RWPE1 (cell line): ENCODE measurements at regions not wholly inside any gene's neighbourhood (a gene's known extent, or its start where the extent isn't known, plus 50 kb on each side); places are given as distances from the start of the nearest gene placed in this dataset.
"Not testable (repeated sequence)": the region's sequence is repeated elsewhere in the genome, so short reads cannot be mapped to it uniquely, and the experiment has no call there.

ENCODE experiments used
- CTCF ChIA-PET: fragments of 350-600 bp; sonication (Branson Sonifier 250); formaldehyde crosslinking; extraction: SDS; loops from one replicate; lab custom pipeline; 2021; lab: Yijun Ruan, JAX
- POLR2A ChIA-PET: fragments of 400-600 bp; formaldehyde crosslinking; extraction: SDS; loops from one replicate; lab custom pipeline; 2020; ENCODE audit warnings: antibody characterized with exemption; ENCODE audit not compliant: low non-redundant PET; lab: Yijun Ruan, JAX
- DNase-seq: peaks from one replicate; pipeline ENCODE4 v3.0.0; 2012; ENCODE audit warnings: low spot score
- H3K27ac ChIP-seq: fragments of 450-650 bp; 2 replicates; pipeline ENCODE4 v1.5.1; 2017
- CTCF ChIP-seq: fragments of 450-650 bp; conservative IDR thresholded peaks from 2 replicates; pipeline ENCODE4 v1.5.1; 2017; ENCODE audit warnings: low read depth, mild to moderate bottlenecking

DNA sequence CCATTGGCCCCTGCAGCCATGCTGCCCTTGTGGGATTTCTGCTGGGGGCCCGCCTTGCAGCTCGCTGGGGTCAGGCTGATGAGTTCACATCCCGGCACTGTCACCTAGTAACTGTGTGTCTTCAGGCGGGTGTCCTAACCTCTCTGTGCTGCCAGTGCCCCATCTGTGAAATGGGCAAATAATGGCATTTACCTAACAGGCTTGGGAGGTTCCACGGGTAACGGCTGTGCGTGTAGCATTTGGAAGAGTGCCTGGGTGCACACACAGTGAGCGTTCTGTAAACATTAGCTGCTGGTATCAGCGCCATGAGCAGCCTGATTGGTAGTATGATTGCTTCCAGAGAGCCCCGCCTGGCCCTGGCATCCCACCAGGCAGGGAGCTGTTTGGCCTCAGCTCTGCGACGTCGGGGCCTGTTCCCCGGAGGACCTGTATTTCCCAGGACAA, 167.3 kb upstream of the GSE1 start:
- TF ChIP-seq CTCF, result no peak
- ChIA-PET POLR2A (no interaction called here), CTCF (interaction anchor here (0.6 kb wide), 1 partner anchor 16 kb away, joined by 4 read pairs; no protein-coding TSS in a partner anchor)
- DNase-seq, result no peak
- no peak overlapping the region for H3K27ac ChIP-seq

DNA sequence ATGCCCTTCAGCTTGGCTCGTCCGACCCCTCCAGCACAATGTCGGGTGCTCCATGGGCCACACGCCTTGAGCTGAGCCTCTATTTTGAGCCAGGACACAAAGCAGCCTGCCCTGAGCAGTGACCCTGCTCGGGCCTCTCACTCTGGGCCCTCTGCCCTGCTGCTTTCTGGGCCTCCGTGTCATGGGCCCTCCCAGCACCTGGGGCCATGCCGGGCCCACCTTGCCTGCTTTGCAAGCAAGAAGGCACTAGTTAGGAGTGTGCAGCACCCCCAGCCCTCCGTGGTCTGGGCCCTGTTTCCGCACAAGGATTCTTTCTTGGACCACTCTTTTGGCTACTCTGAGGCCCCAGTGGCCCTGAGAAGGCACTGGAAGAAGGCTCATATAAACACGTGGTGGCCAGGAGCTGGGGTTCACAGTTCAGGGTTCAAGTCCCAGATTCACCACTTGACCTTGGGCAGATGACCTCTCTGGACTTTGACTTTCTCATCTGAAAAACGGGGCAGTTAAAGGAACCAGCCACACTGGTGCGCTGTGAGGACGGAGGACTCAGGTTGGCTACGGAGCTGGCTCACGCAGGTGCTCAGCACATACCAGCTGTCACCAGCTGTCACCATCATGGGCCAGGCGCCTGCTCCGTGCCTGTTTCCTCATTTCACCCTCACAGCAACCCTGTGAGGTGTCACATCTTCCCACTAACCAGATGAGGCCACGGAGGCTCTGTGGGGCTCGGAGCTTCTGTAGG, 166.0 kb upstream of the GSE1 start:
- H3K27ac ChIP-seq, result no peak overlapping the region
- no peak for TF ChIP-seq CTCF
- ChIA-PET CTCF (interaction anchor here (0.9 kb wide), 1 partner anchor 18 kb away, joined by 5 read pairs; no protein-coding TSS in a partner anchor), POLR2A (no interaction called here)
- no peak for DNase-seq

DNA sequence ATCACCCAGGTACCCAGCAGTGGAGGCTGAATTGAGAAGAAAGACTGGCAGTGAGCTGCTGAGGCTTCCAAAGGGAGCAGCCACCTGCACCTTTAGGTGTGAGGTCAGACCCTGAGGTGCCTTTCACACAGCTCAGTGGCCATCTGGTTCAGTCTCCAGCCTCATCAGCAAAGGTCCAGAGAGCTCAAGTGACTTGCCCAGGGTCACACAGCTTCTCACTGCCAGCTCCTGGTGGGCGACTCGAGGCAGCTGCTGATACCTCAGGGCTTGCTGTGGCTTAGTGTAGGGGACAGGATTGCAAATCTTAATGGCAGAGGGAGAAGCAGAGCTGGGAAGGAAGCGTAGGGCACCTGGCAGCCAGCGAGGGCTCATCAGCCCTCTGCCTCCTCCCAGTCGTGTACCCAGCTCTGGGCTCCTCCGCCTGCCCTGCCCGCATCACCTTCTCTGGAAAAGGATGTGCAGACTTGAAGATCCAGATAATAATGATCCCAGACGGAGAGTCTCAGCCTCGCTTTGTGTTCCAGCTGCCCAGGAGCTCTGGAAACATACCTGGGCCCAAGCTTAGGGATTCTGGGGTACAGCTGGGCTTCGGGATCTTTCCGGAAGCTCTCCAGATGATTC, 165.3 kb upstream of the GSE1 start:
- TF ChIP-seq CTCF, result no peak

DNA sequence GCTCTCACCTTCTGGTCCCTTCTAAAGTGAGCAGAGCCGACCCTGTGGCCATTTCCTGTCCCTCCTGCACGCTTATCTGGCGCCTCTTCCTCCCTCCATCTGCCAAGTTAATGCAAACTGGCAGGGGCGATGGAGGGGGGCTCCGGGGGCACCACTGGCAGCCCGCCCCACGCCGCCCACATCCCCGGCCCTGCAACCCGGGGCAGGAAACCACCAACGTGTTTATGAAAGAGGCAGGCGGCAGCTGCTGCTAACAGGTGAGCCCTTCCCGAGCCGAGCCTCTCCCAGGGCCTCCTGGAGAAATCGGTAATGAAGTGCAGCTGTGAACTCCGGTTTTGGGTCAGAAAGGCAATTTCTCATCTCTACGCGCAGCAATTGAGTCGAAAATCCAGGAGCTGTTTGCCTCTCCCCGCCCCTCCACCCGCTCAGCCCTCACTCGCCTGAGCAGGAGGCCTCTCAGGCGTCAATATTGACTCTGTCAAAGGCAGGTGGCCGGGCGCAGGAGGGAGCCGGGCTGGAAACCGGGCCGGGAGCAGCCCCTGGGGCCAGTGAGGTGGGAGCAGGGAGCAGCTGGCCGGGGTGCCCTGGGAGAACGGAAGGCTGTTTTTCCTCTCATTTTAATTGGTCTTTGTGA, 164.4 kb upstream of the GSE1 start:
- POLR2A ChIA-PET, result no interaction called here
- H3K27ac ChIP-seq, result no peak overlapping the region
- no peak for DNase-seq
- CTCF ChIA-PET, result no interaction called here
- TF ChIP-seq CTCF, result no peak

More for the DNA sequence above, 165.3 kb upstream of the GSE1 start:
- ChIA-PET POLR2A (no interaction called here), CTCF (interaction anchor here (0.9 kb wide), 1 partner anchor 19 kb away, joined by 5 read pairs; no protein-coding TSS in a partner anchor)
- no peak overlapping the region for H3K27ac ChIP-seq
- no peak for DNase-seq

DNA sequence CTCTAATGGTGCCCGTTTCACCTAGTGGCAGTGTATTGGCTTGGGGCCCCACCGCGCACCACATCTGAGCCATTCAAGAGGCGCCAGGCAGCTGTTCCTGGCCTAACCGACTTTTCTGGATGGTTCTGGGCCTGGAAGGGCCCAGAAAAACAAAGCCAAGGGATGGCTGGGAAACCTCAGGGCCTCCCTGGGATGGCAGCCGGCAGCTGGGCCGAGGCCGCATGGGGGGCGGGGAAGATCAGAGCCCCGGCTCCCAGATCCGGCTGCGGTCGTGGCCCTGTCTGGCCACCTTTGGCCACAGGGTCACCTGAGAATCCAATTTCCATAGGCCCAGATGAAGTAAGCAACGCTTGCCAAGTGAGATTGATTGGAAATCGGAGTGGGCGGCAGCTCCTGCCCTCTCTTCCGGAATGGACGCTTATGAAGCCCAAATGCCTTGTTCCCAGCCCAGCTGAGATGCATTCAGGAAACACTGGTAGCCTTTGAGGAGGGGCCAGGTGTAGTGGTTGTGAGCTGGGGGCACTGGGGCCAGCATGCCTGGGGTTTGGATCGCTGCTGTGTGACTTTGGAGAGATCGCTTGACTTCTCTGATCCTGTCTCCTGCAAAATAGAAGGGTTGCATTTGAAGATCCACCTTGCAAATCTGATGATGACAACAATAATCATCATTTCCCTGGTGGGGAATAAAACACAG, 163.8 kb upstream of the GSE1 start:
- no peak for TF ChIP-seq CTCF
- POLR2A ChIA-PET, result no interaction called here
- CTCF ChIA-PET, result interaction anchor here (0.6 kb wide), 1 partner anchor 128 kb away, joined by 4 read pairs; no protein-coding TSS in a partner anchor

DNA sequence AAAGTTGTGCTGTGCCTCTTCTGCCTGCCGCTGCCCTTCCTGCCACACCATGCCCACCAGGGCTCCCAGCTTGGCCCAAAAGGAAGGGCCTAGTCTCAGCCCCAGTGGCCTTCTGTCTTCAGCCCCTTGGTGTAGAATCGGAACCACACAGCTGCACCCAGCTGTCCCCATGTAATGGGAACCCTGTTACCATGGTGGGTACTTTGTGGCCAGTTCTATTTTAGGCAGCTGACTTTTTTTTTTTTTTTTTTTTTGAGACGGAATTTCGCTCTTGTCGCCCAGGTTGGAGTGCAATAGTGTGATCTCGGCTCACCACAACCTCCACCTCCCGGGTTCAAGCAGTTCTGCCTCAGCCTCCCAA, 163.3 kb upstream of the GSE1 start:
- no peak overlapping the region for H3K27ac ChIP-seq

More for the DNA sequence above, 163.8 kb upstream of the GSE1 start:
- H3K27ac ChIP-seq, result no peak overlapping the region
- no peak for DNase-seq

DNA sequence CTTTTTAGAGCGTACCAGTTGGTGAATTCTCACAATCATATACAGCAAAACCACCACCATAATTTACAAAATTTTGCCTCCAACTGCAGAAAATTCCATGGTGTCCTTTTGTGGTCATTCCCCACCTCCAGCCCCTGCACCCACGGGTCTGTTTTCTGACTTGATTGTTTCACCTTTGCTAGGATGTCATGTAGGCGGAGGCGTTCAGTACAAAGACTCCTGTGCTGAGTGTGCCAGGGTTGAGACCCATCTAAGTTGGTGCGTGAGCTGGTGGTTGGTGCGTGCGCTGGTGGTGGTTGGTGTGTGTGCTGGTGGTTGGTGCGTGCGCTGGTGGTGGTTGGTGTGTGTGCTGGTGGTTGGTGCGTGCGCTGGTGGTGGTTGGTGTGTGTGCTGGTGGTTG, 162.0 kb upstream of the GSE1 start:
- DNase-seq, H3K27ac ChIP-seq, POLR2A ChIA-PET: not testable (repeated sequence)
- CTCF ChIA-PET, result interaction anchor here (0.6 kb wide), 1 partner anchor 205 kb away, joined by 3 read pairs; no protein-coding TSS in a partner anchor

More for the DNA sequence above, 163.3 kb upstream of the GSE1 start:
- TF ChIP-seq CTCF, result no peak
- ChIA-PET POLR2A (no interaction called here), CTCF (interaction anchor here (0.6 kb wide), 1 partner anchor 127 kb away, joined by 4 read pairs; no protein-coding TSS in a partner anchor)
- DNase-seq, result no peak
